ENCODE measurements at regions not wholly inside any gene's neighbourhood (a gene's known extent, or its start where the extent isn't known, plus 50 kb on each side); places are given as distances from the start of the nearest gene placed in this dataset.

GRCh38 chr6:130754786-130755367 is 72.3 kb upstream of the SMLR1 start:
- TF ChIP-seq, protein P1, sequence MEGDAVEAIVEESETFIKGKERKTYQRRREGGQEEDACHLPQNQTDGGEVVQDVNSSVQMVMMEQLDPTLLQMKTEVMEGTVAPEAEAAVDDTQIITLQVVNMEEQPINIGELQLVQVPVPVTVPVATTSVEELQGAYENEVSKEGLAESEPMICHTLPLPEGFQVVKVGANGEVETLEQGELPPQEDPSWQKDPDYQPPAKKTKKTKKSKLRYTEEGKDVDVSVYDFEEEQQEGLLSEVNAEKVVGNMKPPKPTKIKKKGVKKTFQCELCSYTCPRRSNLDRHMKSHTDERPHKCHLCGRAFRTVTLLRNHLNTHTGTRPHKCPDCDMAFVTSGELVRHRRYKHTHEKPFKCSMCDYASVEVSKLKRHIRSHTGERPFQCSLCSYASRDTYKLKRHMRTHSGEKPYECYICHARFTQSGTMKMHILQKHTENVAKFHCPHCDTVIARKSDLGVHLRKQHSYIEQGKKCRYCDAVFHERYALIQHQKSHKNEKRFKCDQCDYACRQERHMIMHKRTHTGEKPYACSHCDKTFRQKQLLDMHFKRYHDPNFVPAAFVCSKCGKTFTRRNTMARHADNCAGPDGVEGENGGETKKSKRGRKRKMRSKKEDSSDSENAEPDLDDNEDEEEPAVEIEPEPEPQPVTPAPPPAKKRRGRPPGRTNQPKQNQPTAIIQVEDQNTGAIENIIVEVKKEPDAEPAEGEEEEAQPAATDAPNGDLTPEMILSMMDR (IDR thresholded peaks at IDR 0.05): no peak
- no peak for TF ChIP-seq POLR2A (IDR thresholded peaks at IDR 0.05)

Data from prostate gland (tissue), 2 donors.